H7 (cell line): ENCODE measurements at regions not wholly inside any gene's neighbourhood (a gene's known extent, or its start where the extent isn't known, plus 50 kb on each side); places are given as distances from the start of the nearest gene placed in this dataset.

Source experiments
- DNase-seq: peaks from one replicate; pipeline ENCODE4 v3.0.0; 2012
- H3K27me3 ChIP-seq: 2 replicates; pipeline ENCODE4 v1.6.0; 2011; ENCODE audit warnings: mild to moderate bottlenecking, low read length; ENCODE audit not compliant: control insufficient read depth, insufficient read depth
- H3K36me3 ChIP-seq: replicated peaks from 2 replicates; pipeline ENCODE4 v1.5.1; 2011; ENCODE audit warnings: low read length; ENCODE audit not compliant: control insufficient read depth, insufficient read depth
- H3K4me3 ChIP-seq: 2 replicates; pipeline ENCODE4 v1.5.1; 2011; ENCODE audit warnings: low read depth, mild to moderate bottlenecking, control low read depth, low read length, moderate library complexity; ENCODE audit not compliant: insufficient read depth

DNA sequence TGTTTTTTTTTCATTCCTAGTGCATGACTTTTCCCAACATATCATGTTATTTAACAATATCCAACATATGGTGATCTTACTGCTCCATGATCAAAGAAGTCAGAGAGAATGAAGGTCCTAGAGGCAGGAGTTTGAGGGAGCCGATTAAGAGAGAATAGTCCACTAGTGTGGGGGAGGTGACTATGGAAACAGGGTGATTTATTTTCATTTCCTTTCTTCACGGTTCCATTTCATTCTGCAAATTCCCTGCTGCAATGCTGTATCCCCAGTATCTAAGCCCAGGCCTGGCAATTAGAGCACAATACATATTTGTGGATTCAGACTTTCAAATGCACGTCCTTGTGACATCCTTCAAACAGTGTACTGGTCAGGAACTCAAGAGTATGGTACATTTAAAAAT is 91.4 kb downstream of the CD83 start:
- H3K4me3 ChIP-seq, result no peak overlapping the region
- no peak for DNase-seq
- H3K36me3 ChIP-seq, result no peaks in the 10 kb centered on the region
- peaks cover 6% of the 10 kb centered on the region for H3K27me3 ChIP-seq

DNA sequence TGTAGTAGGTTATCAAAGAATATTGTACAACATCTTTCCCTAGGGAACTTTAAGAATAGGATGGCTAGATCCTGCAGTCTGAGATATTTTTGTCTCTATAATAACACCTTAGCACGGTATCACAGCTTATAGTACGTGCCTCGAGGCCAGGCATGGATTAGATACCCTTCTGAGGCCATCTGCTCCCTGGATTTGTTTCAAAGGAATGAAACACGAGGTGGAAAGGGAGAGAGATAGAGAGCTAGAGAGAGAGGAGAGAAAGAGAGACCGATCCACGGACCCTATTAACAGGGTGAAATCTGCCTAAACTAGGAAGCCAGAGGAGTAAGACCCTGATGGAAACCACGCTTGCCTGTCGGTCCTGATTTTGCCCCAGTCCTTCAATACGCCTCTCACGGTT is 92.5 kb downstream of the CD83 start:
- Histone ChIP-seq H3K4me3 (peak overlapping the region; percentile 65; the same call in 1 of the 2 replicates), H3K36me3 (no peaks in the 10 kb centered on the region), H3K27me3 (peaks cover 6% of the 10 kb centered on the region)
- no peak for DNase-seq

DNA sequence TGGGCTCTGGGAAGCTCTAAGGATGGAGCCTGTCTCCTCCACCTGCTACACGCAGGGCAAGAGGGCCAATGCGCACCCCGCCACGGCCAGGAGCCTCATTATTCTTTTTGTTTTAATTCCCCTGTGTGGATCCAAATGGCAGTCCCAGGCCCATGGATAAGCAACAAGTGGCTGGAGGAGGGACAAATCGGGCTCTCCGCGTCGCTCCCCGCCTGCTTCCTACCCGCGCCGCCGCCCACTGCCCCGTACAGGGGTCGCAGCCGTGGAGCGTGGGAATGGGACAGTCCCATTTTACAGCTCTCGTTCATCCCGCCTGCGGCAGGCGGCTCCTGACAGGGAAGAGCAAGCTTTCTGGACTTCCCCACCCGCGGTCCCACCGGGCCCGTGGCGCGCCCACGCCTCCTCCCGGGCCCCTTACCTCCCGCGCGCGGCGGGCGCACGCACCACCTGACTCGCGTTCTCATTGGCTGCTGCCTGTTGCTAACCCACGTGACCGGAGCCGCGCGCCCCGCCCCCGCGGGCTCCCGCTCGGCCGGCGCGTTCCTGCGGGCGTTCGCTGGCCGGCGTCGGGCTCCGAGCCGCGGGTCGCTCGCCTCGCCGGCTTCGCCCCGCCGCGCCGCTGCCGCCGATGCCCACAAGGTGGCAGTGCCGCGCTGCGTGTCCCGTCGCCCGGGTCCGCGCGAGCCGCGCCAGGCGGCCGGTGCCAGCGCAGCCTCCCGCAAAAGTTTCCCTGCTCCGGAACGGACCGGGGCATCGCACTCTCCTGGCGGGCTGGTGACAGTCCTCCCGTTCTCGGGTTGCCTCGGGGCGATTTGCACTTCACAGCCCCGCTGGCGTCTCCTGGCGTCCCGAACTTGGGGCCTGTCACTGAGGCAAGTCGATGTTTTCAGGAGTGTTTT is 93.3 kb downstream of the CD83 start:
- Histone ChIP-seq H3K36me3 (no peaks in the 10 kb centered on the region), H3K4me3 (peak overlapping the region; percentile 65), H3K27me3 (peaks cover 6% of the 10 kb centered on the region)
- DNase-seq, result peak; percentile 97

DNA sequence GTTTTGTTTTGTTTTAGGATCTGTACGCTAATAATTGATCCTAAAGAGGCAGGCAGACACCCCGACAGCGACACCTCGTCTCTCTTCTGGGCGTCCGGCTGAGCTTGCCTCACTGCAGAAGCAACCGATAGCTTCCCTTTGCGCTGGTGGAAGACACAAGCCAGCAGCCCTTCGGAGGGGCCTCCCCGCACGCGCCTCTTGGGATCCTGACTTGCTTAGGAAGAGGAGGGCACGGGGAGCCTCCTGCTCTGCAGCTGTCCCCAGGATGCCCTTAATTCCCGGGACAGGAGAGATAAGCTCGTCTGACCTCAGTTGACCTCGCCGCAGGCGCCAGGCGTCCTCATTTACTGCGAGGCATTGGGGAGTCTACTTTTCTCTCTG is 94.0 kb downstream of the CD83 start:
- peak; percentile 68 for DNase-seq
- H3K4me3 ChIP-seq, result peak overlapping the region; percentile 27
- H3K36me3 ChIP-seq, result no peaks in the 10 kb centered on the region
- peaks cover 6% of the 10 kb centered on the region for H3K27me3 ChIP-seq

DNA sequence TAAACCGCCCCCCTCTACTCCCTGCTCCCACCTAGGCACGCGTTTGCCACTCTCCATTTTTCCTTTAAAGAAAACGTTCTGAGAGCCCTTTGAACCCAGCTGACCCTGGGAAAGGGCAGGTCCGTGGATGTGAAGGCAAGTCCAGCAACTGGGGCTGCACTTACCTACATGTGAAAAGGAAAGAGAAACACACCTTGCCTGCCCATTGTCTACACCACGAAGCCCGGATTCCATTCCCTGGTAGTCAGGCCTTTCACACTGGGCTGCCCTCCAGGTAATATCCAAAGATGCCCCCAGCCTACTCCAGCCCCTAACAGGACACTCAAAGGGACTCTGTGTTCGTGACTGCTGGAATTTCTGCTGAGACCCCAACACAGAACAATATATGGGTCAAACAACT is 94.4 kb downstream of the CD83 start:
- peak; percentile 38 for DNase-seq
- Histone ChIP-seq H3K4me3 (no peak overlapping the region), H3K27me3 (peaks cover 6% of the 10 kb centered on the region), H3K36me3 (no peaks in the 10 kb centered on the region)

DNA sequence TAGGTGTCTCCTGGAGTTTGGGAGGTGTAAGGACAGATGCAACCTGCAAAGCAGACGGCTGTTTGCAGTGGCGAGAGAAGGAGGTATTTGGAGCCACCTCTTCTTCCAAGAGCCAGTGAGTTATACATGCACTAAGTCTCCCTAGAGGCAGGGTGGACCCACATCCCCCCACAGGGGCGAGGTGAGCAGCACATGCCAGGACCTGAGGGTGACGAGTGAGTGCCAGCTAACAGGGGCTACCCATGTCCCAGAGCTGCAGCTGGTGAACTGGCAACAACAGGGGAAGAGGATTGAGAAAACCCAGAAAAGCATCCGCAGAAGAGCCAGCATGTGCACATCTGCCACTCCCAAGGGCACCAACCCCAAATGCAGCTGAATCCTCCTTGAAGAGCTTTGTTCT is 95.1 kb downstream of the CD83 start:
- DNase-seq, result no peak
- Histone ChIP-seq H3K4me3 (no peak overlapping the region), H3K36me3 (no peaks in the 10 kb centered on the region), H3K27me3 (peaks cover 6% of the 10 kb centered on the region)

DNA sequence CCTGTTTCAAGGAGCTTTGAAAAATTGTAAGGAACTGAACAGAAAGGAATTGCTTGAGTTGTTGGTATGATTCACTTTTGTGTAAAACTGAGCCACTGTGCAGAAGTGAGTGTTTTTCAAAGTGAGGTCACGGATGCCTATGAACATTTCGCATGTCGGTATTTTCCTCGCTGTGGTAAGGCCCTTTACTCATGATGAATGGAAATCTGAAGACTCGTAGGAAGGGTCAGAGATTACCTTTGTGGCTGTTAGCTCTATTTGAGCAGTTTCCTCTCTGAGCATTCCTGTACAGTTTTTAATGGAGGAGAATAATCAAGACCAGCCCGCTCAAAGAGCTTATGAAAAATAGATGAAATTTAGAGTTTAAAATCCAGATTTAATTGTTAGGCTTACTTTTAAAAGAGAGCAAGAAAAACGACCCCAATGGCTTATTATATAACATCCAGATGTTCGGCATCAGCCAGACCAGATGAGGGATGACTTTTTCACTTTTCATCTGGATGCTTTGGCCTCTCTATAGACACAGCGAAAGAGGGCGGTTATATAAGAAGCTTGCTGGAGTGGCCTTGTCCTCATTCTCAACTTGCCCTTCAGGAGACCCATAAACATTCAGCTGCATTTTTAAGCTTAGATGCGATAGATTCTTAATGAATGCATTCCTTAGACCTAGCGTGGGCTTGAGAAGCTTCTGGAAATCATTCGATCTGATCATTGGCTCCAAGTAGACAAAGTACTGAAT is 99.5 kb downstream of the CD83 start:
- no peak for DNase-seq
- peaks cover 4% of the 10 kb centered on the region; the same call in 1 of the 2 replicates for H3K27me3 ChIP-seq
- no peak overlapping the region for H3K4me3 ChIP-seq
- H3K36me3 ChIP-seq, result no peaks in the 10 kb centered on the region

DNA sequence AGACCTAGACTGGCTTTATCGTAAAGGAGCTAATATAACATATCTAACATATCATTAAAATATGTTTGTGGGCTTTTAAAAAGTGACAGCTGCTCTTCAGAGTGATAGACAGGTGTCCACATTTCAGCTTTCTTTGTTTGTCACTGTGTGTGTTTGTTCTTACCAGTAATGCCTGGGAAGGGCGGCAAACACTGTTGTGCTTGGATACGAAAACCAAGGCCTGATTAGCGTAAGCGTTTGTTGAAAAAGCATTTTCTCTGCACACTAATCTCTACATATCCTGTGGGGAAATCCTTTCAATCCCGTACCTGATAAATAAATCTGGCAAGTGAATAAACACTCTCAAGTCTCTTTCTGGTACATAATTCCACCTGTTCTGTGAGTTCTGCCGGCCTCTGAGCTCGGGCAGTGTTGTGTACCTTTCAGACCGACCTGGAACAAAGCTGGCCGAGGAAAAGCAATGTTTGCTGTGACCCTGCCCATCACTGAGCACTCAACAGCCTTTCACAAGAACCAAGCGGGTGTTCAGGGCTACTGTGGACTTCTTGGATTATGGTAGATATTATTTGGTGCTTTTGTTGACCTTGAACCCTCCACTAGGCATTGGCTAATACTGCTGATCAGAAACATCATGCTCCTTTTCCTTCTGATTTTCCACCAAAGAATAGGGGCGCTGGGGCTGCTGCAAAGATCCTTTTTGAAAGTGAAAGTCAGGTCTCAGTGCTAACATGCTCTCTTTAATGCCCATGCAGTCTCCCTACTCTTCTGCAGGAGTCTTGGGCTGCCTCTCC is 100.4 kb downstream of the CD83 start:
- no peaks in the 10 kb centered on the region for H3K27me3 ChIP-seq
- no peak for DNase-seq
- H3K36me3 ChIP-seq, result no peaks in the 10 kb centered on the region
- no peak overlapping the region for H3K4me3 ChIP-seq

DNA sequence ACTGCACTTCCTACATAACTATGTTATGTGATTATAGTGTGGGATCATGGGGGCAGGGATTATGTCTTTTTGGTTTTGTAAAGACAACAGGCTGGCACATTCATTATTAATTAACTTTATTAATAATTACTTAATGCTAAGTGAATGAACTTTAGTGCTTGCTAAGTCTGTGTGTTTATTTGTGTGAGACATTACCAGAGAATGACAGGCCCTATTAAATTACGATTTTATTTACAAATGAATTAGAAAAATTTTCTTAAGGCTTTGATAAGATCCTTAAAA is 100.9 kb downstream of the CD83 start:
- H3K27me3 ChIP-seq, result no peaks in the 10 kb centered on the region

DNA sequence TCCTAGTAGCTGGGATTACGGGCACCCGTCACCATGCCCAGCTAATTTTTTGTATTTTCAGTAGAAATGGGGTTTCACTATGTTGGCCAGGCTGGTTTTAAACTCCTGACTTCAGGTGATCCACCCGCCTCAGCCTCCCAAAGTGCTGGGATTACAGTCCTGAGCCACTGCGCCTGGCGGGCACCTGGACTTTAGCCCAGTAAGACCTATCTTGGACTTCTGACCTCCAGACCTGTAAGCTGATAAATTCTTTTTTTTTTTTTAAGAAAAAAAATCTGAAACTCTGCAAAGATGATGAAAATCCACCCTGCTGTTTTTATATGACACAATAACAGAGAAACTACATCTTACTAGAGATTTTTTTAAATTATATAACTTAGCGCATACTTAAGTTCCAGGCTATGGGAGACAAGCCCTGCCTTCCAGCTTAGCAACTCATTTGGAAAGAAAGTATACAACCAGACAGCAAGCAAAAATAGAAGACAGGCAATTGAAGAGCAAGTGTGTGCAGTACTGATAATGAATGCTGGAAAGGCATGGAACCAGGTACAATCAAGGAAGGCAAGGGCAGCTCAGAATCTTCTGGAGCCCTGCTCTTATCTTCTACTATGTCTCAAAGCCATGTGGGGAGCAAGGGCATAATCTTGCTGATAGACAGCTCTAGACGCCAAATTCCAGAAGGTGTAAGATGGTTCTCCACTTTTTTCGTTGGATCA is 104.2 kb downstream of the CD83 start:
- DNase-seq, result no peak
- Histone ChIP-seq H3K4me3 (no peak overlapping the region), H3K27me3 (no peaks in the 10 kb centered on the region), H3K36me3 (no peaks in the 10 kb centered on the region)

More for the DNA sequence above, 100.9 kb downstream of the CD83 start:
- Histone ChIP-seq H3K36me3 (no peaks in the 10 kb centered on the region), H3K4me3 (no peak overlapping the region)
- DNase-seq, result no peak

DNA sequence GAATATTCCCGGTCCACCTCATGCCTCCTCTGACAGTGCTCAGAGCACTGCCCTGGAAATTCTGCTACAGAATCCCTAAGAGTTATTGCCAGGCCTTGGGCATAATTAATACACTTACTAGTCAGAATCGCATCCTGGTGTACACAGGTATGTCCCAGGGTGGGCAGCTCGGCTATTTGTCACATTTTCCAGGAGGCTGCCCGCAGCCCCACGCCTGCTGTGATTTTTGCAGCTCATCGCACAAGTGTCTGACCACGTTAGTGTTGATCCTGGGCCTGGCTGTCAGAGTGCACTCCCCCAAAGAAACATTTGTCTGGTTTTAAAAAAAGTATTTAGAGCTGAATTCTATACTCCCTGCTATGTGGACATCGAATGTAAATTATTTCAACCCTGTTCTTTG is 105.4 kb downstream of the CD83 start:
- no peak for DNase-seq
- Histone ChIP-seq H3K4me3 (no peak overlapping the region), H3K36me3 (no peaks in the 10 kb centered on the region), H3K27me3 (no peaks in the 10 kb centered on the region)

DNA sequence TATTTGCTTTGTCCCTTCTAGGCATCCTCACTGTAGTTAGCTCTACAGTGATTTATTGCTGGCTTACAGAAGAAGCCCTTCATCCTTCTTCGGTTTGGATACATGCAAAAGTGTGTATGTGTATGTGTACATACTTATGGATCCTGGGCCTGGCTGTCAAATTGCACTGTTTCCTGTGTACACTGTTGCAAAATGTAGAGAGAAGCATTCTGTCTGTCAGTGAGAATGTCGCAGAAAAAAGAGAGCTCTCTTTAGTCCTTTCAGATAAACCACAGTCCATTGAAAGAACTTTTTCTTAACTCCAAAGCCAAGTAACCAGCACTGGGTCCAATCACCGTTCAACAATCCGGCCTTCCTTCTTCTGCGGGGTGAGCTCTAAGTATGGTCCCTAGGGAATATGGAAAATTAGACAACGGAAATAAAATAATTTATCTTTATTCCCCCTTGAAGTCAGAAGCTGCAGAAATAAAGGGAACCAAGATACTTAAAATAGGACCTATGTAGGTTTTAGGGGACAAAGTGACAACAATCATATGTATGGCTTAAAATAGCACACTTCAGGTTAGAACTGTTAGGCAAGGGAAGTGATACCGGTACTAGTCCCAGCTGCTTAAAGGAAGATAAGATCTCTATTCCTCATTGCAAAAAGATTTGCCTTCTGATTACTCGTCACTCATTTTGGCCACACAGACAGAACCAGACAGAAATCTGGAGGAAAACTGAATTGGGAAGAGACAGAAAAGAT is 107.0 kb downstream of the CD83 start:
- no peak for DNase-seq
- Histone ChIP-seq H3K36me3 (no peaks in the 10 kb centered on the region), H3K4me3 (no peak overlapping the region), H3K27me3 (no peaks in the 10 kb centered on the region)

DNA sequence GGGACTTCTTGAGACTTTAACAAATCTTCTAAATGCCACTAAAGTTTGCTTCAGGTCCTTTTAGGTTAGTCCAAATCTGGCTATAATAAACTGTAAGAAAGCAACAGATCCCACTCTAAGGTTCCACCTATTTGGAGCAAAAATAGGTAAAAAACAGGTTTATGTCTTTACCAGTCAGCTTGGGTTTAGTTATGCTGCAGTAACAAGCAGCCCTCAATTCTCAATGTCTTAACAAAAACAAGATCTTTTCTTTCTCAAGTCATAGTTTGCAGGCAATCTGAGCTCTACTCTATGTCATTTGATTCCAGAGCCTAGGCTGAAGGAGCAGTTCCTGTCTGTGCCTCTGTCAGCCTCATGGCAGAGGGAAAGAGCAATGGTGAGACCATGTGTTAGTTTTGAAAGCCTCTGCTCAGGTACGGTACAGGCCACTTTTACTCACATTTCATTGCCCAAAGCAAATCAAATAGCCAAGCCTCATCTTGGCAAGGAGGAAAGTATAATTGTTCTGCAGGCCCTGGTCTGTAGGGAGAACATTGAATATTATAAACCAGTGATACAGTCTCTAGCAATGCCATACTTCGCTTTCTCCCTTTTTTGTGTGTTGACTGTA is 108.6 kb downstream of the CD83 start:
- no peak for DNase-seq
- Histone ChIP-seq H3K27me3 (no peaks in the 10 kb centered on the region), H3K36me3 (no peaks in the 10 kb centered on the region), H3K4me3 (no peak overlapping the region)
